HG03159 (cell line): ENCODE measurements at regions not wholly inside any gene's neighbourhood (a gene's known extent, or its start where the extent isn't known, plus 50 kb on each side); places are given as distances from the start of the nearest gene placed in this dataset.
A peak's percentile ranks its signal among the peaks of the same experiment; 100 is the strongest.
"Not testable (repeated sequence)": the region's sequence is repeated elsewhere in the genome, so short reads cannot be mapped to it uniquely, and the experiment has no call there.

Source experiments
- ATAC-seq: cut with Tn5 transposase; IDR thresholded peaks from one replicate; pipeline ENCODE4 v1.9.1; 2021; ENCODE audit warnings: mild to moderate bottlenecking, moderate library complexity; ENCODE audit not compliant: unreplicated experiment

DNA sequence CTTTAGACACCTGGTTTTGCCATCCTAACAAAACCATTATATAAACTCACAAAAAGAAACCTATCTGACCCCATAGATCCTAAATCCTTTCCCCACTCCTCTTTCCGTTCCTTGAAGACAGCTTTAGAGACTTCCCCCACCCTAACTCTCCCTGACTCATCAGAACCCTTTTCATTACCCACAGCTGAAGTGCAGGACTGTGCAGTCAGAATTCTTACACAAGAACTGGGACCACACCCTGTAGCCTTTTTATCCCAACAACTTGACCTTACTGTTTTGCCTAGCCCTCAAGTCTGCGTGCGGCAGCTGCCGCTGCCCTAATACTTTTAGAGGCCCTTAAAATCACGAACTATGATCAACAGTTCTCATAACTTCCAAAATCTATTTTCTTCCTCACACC is 254.9 kb upstream of the GULP1 start:
- not testable (repeated sequence) for ATAC-seq

DNA sequence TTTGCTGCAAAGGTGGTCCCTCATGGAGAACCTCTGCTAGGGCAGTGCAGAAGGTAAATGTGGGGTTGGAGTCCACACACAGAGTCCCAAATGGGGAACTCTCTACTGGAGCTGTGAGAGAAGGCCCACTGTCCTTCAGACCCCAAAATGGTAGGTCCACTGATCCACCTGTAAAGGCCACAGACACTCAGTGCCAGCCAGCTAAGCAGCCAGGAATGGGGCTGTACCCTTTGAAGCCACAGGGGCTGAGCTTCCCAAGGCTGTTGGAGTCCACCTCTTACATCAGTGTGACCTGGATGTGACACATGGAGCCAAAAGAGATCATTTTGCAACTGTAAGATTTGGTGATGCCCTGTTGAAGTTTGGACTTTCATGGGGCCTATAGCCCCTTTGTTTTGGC is 252.4 kb upstream of the GULP1 start:
- no peak for ATAC-seq

DNA sequence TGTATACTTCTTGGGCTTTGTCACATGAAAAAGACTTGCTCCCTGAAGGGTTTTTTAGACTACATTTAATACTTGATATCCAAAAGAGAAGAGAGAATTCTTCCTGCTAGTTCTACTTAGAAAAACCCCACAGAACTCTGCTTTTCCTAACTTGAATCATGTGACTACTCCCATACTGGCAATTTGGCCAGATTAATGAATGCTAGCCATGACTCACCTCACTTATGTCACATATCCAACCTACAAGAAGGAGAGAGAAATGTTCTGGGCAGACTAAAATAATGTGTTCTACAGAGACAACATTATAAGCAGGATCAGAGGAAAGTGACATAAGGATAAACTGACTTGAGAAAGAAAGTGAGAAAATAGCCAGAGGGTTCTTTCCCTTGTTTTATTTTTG is 249.3 kb upstream of the GULP1 start:
- ATAC-seq = no peak

DNA sequence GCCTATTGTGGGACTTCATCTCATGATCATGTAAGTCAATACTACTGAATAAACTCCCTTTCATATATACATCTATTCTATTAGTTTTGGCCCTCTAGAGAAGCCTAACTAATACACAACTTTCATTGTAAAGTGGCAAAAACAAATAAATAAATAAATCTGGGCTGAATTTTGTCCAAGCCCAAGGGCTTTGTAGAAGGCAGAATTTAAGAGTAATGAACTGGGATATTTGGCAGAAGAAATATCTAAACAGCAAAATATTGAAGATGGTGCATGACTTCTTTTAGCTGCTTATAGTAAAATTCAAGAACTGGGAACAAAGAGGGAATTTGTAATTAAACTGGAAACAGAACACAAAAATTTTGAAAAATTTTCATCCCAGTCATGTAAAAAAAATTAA is 246.7 kb upstream of the GULP1 start:
- ATAC-seq = no peak

DNA sequence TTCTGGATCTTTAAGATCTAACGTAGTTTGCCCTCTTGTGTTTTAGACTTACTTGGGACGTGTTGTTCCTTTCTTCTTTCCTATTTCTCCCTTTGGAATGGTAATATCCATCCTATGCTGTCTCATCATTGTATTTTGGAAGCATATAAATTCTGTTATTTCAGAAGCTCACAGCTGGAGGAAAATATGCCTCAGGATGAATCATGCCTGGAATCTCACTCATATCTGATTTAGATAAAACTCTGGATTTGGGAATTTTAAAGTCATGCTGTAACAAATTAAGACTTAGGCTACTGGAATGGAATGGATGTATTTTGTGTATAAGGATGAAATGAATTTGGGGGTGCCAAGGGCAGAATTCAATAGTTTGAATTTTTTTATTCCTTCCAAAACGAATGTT is 245.2 kb upstream of the GULP1 start:
- no peak for ATAC-seq

DNA sequence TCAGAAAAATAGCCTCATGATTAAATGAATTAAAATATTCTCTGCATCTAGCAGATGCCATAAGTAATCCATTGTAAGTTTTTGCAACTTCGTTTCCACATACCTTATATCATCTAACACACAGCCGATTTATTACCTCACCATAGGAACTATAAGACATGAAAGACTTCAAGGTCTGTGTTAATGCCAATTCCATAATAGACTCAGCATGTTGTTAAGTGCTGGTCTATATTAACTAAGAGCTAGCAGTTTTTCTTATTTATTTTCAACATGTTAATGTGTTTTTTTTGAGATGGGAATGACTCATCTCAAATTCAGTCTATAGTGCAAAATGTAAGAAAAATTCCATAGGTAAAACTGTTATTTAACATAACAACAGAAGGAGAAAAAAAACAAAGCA is 243.9 kb upstream of the GULP1 start:
- ATAC-seq = no peak

DNA sequence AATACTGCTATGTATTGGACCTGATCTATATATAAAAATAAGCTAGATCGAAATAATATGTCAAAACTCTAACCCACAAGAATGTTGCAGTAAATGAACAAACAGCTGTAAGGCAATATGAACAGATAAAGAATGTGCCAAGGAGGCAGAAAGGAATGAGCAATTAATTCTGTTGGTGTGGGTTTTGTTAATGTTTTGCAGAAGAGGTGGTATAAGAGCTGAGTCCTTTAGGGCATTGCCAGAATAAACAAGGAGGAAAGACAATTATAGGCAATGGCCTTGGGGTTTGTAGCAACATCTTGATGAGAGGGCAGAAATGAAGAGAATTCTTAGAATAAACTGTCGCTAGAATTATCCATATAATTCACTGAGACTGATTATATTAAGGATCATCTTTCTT is 240.9 kb upstream of the GULP1 start:
- ATAC-seq = no peak

DNA sequence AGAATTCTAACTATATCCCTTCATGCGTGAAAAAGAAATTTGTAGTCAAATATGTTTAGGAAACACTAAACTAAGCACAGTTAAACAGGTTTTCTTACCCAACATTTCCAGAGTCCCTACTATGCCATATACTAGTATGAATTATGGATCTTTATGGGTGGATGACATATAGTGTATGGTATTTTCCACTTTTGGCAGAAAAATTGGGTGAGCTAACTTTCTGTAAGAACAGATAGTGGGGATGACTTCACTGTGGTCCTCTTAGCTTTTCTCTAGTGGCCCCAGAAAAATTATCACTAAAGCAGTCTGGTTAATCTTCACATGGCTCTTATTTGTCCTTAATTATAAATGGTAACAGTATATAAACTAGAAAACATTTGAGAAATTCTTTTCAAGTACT is 240.0 kb upstream of the GULP1 start:
- no peak for ATAC-seq

DNA sequence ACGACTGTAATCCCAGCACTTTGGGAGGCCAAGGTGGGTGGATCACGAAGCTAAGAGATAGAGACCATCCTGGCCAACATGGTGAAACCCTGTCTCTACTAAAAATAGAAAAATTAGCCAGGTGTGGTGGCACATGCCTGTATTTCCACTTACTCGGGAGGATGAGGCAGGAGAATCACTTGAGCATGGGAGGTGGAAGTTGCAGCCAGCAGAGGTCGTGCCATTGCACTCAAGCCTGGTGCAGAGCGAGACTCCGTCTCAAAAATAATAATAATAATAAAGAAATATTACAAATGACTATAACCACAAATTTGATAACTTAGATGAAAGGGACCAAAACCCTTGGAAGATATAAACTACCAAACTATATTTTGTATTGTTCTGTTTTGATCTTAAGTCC is 226.3 kb upstream of the GULP1 start:
- no peak for ATAC-seq

DNA sequence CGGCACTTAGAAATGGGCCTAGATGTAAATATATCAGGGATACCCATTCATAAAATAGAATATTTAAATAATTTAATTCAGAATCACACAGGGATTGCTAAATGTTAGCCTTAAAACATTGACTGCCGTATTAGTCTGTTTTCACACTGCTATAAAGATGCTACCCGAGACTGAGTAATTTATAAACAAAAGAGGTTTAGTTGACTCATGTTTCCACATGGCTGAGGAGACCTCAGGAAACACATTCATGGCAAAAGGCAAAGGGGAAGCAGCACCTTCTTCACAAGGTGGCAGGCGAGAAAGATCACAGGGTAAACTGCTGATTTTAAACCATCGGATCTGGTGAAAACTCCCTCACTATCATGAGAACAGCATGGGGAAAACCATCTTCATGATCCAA is 223.6 kb upstream of the GULP1 start:
- no peak for ATAC-seq

DNA sequence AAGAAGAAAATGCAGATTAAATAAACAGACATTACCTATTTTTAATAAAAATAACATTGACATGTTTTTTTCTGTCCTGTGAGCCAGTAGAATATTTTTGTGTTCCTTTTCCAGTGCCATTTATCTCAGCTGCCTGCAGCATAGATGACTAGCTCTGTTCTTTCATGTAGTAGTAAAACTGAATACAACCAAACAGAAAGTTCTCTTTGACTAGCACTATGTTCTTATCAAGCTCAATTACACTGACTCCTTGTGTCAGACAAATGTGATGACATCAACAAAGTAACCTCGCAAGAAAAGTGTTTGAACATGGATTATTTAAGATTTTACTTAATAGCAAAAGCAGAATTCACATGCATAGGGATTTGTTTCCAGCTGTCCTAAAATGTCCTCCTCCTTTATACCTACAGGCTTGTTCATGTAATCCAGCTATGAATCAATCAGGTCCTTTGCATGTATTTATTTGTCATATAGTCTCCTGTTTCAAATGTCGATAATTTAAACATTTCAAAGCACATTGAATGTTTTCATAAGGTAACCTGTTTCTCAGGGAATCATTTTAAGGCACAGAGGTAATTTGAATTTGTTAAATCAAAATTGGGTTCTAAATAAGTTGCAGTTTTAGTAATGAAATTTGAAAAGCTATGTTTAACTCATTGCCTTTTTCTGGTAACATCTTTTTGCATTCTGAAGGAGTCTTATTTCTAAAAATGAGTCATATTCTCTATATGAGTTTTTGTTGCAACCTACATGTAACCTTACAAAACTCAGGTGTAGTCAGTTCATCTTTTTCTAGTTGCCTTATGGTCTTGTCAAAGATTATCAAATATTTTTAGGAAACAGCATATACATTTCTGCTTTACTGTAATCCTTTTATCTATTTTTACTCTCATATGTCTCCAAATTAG is 215.3 kb upstream of the GULP1 start:
- ATAC-seq = peak; percentile 83

DNA sequence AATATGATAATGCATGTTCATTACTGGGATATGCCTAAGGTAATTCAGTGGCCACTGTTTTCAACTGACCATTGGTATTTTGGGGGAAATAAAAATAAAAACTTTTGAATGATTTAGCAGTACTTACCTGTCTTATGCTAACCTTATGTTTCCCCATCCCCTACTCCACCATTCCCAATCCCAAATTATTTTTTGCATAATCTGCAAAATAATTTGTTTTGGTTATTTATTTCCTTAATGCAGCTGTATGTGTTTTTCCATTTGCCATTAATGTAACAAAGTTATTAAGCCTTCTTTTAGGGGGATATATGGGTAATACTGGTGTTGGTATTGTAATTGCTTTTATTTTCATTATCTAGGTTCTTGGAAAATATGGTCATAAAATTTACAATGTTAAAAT is 213.9 kb upstream of the GULP1 start:
- no peak for ATAC-seq

DNA sequence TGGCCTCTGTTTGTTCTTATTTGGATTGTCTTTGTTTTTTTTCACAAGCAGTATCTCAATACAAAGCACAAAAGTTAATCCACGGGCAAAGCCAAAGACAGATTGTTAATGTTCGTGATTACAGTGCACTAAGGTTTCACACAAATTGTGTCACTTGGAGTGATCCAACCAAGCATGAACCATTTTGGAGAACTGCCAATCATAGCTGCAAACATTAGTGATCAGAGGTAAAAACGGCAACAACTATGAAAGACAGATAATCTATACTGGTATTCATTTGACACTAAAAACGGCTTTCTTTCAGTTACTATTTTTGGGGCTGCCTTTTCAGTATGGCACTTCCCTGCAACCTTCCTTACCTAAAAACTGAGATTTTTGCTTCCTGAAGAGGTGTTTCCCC is 213.1 kb upstream of the GULP1 start:
- ATAC-seq = no peak

DNA sequence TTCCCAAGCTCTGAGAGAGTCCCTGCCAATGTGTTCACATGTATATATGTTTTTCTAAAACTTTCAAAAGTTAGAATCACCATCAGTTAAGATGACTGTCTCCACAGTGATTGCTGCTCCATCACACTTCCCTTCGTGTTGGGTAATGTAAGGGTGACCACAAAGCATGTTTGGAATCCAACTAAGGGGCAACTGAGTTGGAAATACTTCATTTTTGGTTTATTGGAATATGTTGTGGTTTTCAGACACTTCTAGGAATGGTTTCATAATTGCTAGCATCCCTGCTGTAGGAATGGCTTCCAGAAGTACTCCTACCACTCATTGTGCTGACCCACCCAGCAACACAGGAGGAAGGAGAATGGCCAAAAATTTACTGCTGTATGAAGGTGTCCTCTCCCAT is 212.5 kb upstream of the GULP1 start:
- ATAC-seq = no peak

DNA sequence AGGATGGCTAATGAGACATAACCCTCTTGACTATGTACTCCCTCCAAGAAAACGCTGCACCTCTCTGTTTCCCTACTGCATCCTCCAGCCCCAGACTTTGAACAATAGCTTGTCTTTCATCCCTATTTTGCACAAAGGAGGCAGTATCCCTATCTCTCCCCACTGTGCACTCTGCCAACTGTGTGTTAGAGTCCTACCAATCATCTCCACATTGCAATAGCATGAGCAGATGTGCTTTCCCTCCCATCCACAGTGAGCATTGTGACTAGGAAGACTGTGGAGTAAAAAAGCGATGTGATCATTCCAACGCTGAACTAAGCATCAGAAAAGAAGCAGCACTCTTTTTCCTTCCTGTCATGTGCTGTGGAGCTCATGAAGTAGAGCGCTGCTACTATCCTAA is 206.3 kb upstream of the GULP1 start:
- ATAC-seq = no peak

DNA sequence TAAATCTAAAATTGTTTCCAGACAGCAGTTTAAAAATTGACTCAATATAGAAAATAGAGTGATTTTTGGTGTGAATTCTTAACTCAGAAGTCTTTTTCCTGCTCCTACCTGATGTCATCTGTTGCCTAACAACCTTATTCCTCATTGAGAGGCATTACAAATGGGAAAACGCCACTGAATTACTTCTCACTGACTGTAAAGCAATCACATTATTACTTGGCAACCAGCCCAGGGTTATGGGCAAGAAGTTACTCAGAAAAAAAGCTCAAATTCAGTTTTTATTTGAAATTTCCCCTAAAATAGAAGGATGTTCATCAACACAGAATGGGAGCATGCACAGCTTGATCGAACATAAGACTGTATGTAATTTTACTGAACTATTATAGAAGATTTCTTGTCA is 201.8 kb upstream of the GULP1 start:
- ATAC-seq = no peak

DNA sequence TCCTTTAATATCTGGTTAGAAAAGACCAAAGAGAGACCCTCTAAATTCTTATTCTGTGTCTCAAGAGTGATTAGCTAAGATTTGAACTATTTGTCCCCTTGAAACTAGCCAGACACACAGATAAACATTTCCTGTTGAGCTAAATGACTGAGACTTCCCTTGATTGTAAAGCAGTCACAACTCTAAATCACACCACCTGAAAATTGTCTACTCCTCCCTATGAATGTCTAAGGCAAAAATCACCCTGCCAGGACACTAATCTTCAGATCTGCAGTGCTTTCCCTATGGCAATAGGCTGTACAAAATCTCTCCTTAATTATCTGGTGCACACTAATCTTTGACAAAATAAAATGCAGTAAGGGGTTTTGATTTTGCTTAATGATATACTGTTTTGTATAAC is 200.5 kb upstream of the GULP1 start:
- no peak for ATAC-seq

DNA sequence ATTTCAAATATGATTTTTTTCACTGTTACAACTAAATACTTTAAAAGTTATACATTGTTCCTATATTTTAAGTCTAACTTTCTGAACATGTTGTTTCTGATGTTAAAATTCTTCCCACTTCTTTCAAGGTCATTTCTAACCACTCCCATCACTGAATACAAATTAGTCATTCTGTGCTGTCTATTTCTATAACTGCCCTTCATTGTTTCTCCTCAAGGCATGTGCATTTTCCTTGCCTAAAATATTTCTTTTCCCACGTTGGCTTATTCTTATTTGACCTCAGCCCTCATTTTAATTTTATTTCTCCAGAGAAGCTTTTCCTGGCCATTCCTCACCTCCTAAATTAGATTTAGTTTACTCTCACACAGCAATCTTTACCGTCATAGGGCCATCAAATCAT is 198.9 kb upstream of the GULP1 start:
- ATAC-seq = no peak

DNA sequence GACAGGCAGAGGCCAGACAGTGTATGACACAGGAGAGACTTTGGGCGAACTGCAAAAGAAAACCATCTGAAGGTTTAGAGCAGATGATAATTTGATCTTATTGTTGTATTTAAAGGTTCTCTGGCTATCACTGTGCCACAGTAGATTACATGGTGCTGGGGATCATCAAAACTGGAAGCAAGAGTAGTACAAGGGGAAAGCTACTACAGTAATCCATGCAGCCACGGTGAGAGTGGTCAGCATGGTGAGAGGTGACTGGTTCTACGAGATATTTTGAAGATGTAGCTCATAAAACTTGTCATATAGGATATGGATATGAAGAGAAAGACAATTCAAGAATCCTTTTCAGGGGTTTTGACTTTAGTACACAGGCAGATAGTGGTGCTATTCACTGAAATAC is 194.8 kb upstream of the GULP1 start:
- no peak for ATAC-seq

DNA sequence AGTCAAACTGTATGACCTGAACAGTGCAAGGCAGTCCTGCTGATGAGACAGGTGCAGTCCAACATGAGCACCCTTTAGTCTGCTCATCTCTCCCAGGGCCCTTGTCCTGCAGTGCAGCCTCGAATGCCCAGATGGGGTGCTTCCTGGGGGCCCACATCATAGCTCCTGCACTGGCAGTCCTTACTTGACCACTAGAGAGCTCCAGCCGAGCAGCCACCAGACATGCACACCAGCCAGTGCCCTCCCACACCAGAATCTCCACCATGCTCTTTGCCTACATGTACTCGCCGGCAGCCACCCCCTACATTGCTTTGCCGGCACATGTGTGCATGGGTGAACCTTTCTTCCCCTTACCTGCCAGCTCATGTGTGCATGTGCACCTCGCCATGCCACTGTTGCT is 188.8 kb upstream of the GULP1 start:
- ATAC-seq = no peak

DNA sequence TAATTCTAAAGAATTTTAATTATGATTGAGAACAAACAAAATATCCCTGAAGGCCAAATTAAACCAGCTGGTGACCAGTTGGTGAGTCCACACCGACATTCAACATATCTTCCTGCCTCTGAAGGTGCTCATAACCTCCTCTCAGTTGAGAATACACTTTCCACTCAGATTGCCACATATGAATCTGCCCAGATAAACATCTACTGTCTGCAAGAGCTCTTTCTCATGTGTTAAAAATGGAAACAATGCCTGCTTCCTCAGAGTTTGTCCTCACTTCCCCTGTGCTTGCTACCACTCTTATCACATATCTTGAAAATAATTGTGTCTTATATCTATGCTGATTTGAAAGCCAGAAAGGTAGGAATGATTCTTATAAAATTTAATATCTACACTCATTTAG is 177.7 kb upstream of the GULP1 start:
- no peak for ATAC-seq

DNA sequence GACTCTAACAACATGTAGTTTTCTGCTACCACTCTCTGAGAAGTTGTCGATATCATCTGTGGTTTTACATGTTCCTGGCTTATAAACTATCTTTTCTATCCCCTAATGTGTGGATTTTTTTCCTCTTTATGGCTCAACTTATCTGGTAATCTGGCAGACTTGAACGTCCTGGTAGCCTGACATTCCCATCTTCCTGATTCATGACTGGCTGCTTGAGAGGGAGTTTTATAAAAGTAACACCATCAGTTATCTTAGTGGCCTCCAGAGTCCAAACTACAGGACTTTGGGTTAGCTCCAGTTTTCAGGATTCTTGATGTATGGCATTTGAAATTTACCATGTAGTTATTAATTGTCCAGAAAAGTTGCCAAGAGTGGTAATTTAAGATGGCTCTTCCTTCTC is 174.0 kb upstream of the GULP1 start:
- ATAC-seq = no peak

DNA sequence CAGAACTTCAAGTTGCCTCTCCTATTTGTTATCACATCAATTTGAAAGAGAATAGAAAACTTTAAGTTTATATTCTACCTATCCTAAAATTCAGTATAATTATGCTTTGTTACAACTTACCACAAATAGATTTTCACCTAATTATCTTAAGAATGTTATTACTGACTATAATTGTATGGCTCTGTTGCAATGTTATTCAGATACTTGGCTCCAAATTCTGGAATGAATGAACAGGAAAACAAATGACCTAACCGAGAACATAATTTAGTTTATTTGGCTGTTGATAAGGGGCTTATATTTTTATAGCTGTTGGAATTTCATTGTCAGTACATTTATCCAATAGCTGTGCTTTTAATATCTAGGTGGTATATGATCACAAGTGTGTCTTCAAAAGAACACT is 173.2 kb upstream of the GULP1 start:
- no peak for ATAC-seq
